A204.1 (cell line): ENCODE measurements at regions not wholly inside any gene's neighbourhood (a gene's known extent, or its start where the extent isn't known, plus 50 kb on each side); places are given as distances from the start of the nearest gene placed in this dataset.
"Not testable (repeated sequence)": the region's sequence is repeated elsewhere in the genome, so short reads cannot be mapped to it uniquely, and the experiment has no call there.

Experiments used
- FAIRE-seq: peaks from 2 replicates; lab custom pipeline; 2012; peaks lifted over from hg19 to GRCh38; lab: Jason Lieb, UNC

DNA sequence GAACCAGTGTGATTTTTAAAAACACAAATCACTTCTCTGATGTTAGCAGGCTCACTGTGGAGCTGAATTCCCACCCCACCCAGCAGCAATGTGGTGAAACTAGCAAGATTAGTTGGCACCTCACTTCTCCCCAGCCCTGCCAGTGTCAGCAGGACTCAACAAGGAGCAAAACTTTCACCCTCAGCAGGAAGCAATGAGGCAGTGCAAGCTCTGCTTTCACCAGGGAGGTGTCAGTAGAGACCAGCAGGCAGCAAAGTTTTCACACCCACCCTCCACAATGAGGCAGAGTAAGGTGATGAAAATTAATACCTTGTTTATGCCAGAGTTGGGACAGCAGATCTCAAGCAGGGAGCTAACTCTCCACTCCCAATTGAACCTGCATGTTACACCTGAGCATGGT lies 565.0 kb downstream of the CETN3 start:
- no peak for FAIRE-seq

- FAIRE-seq = no peak
These were observed 567.0 kb downstream of the CETN3 start for GRCh38 chr5:89842531-89842930.

DNA sequence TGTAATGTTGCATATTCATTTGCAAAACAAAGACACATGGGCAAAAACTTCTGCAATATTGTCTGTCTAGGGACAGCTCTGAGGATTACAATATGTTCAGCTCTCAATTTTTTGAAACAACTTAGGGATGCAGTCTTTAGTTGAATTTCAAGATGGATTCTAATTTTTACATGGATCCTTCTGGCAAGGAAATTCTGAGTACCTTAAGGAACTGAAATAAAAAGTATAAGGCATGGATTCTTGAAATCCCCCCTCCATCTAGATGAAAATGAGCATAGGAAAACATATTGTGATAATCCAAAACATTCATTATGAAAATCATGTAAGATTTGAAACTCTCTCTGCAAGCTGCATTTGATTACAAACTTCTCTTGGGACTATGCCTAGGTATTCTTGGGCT lies 568.6 kb downstream of the CETN3 start:
- FAIRE-seq = no peak

- FAIRE-seq = no peak
These were observed 578.9 kb downstream of the CETN3 start for GRCh38 chr5:89830691-89831090.

GRCh38 chr5:89827960-89828359 lies 581.6 kb downstream of the CETN3 start:
- FAIRE-seq = no peak

DNA sequence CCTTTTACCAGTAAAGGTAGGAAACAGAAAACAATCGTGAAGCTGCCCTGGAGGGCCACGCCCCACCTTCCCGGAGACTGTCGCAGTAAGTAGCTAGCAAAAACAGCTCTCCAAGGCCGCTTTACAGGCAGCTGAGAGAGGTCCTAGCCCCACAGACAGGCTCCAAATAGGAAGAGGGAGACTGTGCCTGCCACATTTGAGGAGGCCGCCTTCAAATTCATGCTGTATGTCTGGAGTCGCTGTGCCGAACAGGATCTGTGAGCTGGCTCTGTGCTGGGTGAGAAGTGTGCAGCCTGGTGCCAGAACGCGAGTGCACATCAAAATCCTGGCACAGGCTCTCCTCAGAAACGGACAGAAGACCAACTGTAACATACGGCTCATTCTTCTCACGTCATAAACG lies 582.2 kb downstream of the CETN3 start:
- no peak for FAIRE-seq

- no peak for FAIRE-seq
These were observed 582.6 kb downstream of the CETN3 start for GRCh38 chr5:89826938-89827337.

DNA sequence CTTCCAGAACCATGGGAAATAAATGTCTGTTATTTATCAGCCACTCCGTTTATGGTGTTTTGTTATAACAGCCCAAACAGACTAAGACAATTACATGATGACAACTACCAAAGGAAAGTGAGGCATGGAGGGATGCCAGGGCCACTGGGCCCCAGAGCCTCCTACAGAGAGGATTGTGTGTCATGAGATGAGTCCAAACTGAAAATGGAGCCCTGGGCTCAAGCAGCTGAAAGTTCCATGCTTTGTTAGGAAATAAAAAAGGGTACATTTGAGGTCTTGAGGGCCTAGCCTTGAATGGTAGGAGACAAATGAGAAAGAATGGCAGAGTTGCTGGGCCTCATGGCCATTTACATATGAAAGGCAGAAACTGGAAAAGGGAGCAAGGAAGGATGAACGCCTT lies 586.5 kb downstream of the CETN3 start:
- FAIRE-seq = no peak

GRCh38 chr5:89817841-89818240 lies 591.7 kb downstream of the CETN3 start:
- no peak for FAIRE-seq

GRCh38 chr5:89816038-89816437 lies 593.5 kb downstream of the CETN3 start:
- FAIRE-seq = no peak

GRCh38 chr5:89800735-89801134 lies 608.8 kb downstream of the CETN3 start:
- not testable (repeated sequence) for FAIRE-seq

DNA sequence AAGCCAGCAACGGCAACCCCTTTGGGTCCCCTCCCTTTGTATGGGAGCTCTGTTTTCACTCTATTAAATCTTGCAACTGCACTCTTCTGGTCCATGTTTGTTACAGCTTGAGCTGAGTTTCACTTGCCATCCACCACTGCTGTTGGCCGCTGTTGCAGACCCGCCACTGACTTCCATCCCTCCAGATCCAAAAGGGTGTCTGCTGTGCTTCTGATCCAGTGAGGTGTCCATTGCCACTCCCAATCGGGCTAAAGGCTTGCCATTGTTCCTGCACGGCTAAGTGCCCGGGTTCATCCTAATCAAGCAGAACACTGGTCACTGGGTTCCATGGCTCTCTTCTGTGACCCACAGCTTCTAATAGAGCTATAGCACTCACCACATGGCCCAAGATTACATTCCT lies 615.1 kb downstream of the CETN3 start:
- not testable (repeated sequence) for FAIRE-seq

GRCh38 chr5:89779734-89780133 lies 629.8 kb downstream of the CETN3 start:
- not testable (repeated sequence) for FAIRE-seq

DNA sequence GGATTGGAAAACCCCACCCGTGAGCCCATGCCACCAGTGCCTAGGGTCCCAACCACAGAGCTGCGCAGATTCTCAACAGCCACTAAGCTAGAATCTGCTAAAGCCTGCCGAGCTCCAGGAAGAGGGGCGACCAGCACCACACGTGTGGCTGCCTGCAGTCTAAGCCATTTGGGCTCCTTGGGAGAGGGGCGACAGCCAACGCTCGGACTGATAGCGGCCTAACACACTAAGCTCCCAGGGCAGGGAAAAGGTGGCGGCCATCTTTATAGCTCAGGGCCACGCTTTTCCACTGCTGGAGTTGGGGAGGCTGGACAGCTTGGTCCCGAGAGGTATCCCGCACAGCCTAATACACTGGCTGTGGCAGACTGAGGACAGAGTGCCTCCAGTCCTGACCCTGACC lies 631.8 kb downstream of the CETN3 start:
- FAIRE-seq = no peak

- FAIRE-seq = no peak
These were observed 639.6 kb downstream of the CETN3 start for GRCh38 chr5:89769975-89770374.

DNA sequence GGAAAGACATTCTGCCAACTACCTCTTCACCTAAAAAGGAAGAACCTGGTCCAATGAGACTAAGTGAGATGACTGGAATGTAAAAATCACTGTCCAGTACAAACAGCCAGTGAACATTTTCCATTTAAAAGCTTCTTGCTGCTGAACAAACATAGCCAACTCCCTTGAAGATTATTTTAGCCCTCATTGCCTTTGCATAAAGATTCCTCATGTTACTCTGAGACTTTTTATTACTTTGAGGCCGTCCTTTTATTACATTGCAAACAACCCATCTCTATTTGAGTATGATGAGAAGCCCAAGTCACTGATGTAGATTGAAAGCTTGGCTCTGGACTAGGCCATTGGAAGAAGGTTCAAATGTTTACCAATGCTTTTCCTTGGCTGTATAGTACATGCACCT lies 649.8 kb downstream of the CETN3 start:
- FAIRE-seq = no peak

DNA sequence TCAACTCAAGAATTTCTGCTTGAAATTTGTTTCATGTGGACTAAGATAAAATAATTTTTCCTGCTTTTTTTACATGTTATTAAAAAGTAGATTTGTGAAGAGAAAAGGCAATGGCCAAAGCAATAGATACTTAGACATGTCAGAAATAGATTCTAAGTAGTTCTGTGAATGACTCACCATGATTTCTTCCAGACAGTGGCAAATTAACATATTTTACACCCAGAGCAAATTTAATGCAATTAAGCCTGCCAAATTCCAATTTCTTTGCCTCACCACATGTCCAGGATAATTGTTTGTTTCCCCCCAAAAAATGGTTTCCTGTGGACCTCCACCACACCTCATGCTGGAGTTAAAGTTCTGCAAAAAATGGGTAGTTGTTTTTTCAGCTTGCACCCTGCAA lies 651.4 kb downstream of the CETN3 start:
- FAIRE-seq = no peak

DNA sequence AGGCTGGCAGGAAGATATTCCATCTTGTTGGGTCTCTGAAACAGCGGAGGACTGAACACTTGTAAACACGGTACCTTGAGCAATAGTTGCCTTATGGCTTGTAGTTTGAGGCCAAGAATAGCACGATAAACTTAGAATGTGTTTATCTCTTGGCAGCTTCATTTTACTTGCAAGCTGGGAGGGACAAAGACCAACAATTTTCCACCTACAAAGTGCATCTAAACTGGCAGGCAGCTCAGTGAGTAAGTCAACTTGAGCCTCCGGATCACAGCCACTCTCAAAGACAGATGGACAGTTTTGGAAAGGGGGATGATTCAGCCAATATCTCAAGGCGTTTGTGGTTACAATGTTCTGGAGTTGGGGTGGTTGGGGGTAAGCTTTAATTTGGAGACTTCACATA lies 652.6 kb downstream of the CETN3 start:
- FAIRE-seq = no peak

DNA sequence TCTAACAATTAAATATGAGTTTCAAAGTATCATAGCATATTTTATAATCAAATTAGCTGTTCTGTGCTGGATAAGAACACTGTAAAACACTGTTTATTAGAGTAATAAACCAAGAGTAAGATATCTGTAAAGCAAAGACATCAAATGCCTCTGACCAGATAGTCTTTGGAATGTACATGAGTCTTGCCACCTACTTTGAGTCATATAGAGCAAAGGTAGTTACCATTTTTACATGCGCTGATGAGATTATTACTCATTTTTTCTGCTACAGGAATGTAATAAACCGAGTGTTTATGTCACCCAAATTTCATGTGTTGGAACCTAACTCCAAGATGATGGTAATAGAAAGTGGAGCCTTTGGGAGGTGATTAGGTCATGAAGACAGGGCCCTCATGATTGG lies 654.5 kb downstream of the CETN3 start:
- no peak for FAIRE-seq

DNA sequence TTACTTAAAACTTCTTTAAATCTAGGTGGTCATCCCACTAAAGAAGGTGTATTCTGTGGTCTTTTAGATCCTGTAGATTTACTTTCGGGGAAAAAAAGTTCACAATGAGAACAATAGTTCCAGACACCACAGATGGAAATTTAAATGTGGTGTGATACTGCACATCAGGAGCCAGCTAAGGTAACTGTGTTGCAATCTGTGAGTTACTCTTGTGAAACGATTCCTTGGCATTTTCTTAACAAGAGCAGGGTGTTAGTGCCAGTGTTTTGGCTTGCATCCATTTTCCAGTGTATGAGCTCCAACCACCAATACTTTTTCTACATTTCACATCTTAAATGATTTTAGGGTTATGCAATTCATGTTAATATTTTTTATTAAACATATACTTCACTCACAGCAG lies 674.5 kb downstream of the CETN3 start:
- FAIRE-seq = no peak

DNA sequence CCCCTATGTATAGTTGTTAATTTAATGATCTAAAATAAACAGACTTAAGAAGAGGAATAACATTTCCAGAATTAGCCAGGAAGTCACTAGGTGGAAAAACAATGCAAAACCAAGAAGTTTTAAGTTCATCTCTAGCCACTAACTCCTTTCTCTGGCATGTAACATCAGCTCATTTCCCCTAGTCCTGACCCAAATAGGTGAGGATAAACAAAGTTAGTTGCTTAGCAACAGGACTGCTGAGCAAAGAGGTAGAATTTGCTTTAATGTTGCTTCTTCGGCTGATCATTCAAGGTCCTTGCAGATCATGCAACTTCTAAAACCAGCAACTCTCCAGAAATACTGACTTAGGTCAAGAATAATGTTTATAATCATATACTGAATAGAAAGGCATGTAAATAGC lies 675.8 kb downstream of the CETN3 start:
- no peak for FAIRE-seq

- FAIRE-seq = no peak
These were observed 679.8 kb downstream of the CETN3 start for GRCh38 chr5:89729623-89730301.

GRCh38 chr5:89728750-89729149 lies 680.8 kb downstream of the CETN3 start:
- no peak for FAIRE-seq

GRCh38 chr5:89728134-89728533 lies 681.4 kb downstream of the CETN3 start:
- FAIRE-seq = no peak
